ENCODE measurements at regions not wholly inside any gene's neighbourhood (a gene's known extent, or its start where the extent isn't known, plus 50 kb on each side); places are given as distances from the start of the nearest gene placed in this dataset.

GRCh38 chr11:35058669-35059434, 80.1 kb upstream of the CD44 start:
- H3K36me3 ChIP-seq (ENCODE audit: control insufficient read depth in 1 of 2, insufficient read depth in 2 of 2, low read length in 1 of 2): no peaks in the 10 kb centered on the region
- DNase-seq (no peak), ATAC-seq (ENCODE audit: low FRiP score) (no peak)
- intact Hi-C loops (cut with DNase I): no loop called here
- no peaks in the 10 kb centered on the region for H3K9me3 ChIP-seq (ENCODE audit: control insufficient read depth, low read length)
- H3K4me1 ChIP-seq (ENCODE audit: control insufficient read depth in 1 of 2, insufficient read depth in 2 of 2, low read length in 2 of 2): no peaks in the 10 kb centered on the region
- no peak overlapping the region for H3K27ac ChIP-seq (ENCODE audit: low read depth in 1 of 2, low read length in 2 of 2)
- 94% methylated on average over 5 of the region's 5 CpGs for WGBS, 2 donors
- H3K27me3 ChIP-seq (ENCODE audit: control insufficient read depth in 1 of 2, insufficient read depth in 2 of 2, low read length in 1 of 2): no peaks in the 10 kb centered on the region
- no peak overlapping the region for H3K4me3 ChIP-seq (ENCODE audit: low read length in 2 of 2)

GRCh38 chr11:35061516-35062440, 77.2 kb upstream of the CD44 start:
- DNase-seq (no peak), ATAC-seq (ENCODE audit: low FRiP score) (no peak)
- intact Hi-C loops (cut with DNase I): no loop called here
- Histone ChIP-seq H3K36me3 (ENCODE audit: control insufficient read depth in 1 of 2, insufficient read depth in 2 of 2, low read length in 1 of 2) (no peaks in the 10 kb centered on the region), H3K27ac (ENCODE audit: low read depth in 1 of 2, low read length in 2 of 2) (no peak overlapping the region), H3K4me3 (ENCODE audit: low read length in 2 of 2) (no peak overlapping the region), H3K27me3 (ENCODE audit: control insufficient read depth in 1 of 2, insufficient read depth in 2 of 2, low read length in 1 of 2) (no peaks in the 10 kb centered on the region), H3K9me3 (ENCODE audit: control insufficient read depth, low read length) (no peaks in the 10 kb centered on the region), H3K4me1 (ENCODE audit: control insufficient read depth in 1 of 2, insufficient read depth in 2 of 2, low read length in 2 of 2) (no peaks in the 10 kb centered on the region)
- 61 to 86% methylated on average over 5 of the region's 5 CpGs for WGBS, 2 donors

- Histone ChIP-seq H3K27ac (ENCODE audit: low read depth in 1 of 2, low read length in 2 of 2) (no peak overlapping the region), H3K4me3 (ENCODE audit: low read length in 2 of 2) (no peak overlapping the region), H3K9me3 (ENCODE audit: control insufficient read depth, low read length) (no peaks in the 10 kb centered on the region), H3K36me3 (ENCODE audit: control insufficient read depth in 1 of 2, insufficient read depth in 2 of 2, low read length in 1 of 2) (no peaks in the 10 kb centered on the region), H3K27me3 (ENCODE audit: control insufficient read depth in 1 of 2, insufficient read depth in 2 of 2, low read length in 1 of 2) (no peaks in the 10 kb centered on the region), H3K4me1 (ENCODE audit: control insufficient read depth in 1 of 2, insufficient read depth in 2 of 2, low read length in 2 of 2) (no peaks in the 10 kb centered on the region)
- DNase-seq (no peak), ATAC-seq (ENCODE audit: low FRiP score) (no peak)
- 97 to 98% methylated on average over 6 of the region's 6 CpGs for WGBS, 2 donors
- intact Hi-C loops (cut with DNase I): no loop called here
Observed at GRCh38 chr11:35063488-35063931, 75.5 kb upstream of the CD44 start.

- H3K4me1 ChIP-seq (ENCODE audit: control insufficient read depth in 1 of 2, insufficient read depth in 2 of 2, low read length in 2 of 2): no peaks in the 10 kb centered on the region
- H3K27me3 ChIP-seq (ENCODE audit: control insufficient read depth in 1 of 2, insufficient read depth in 2 of 2, low read length in 1 of 2): no peaks in the 10 kb centered on the region
- 90 to 91% methylated on average over 8 of the region's 8 CpGs for WGBS, 2 donors
- no peaks in the 10 kb centered on the region for H3K9me3 ChIP-seq (ENCODE audit: control insufficient read depth, low read length)
- ATAC-seq (ENCODE audit: low FRiP score): no peak
- no peaks in the 10 kb centered on the region for H3K36me3 ChIP-seq (ENCODE audit: control insufficient read depth in 1 of 2, insufficient read depth in 2 of 2, low read length in 1 of 2)
- H3K27ac ChIP-seq (ENCODE audit: low read depth in 1 of 2, low read length in 2 of 2): no peak overlapping the region
- H3K4me3 ChIP-seq (ENCODE audit: low read length in 2 of 2): no peak overlapping the region
- intact Hi-C loops (cut with DNase I): no loop called here
- DNase-seq: no peak
Observed at GRCh38 chr11:35064114-35064800, 74.7 kb upstream of the CD44 start.

- H3K27me3 ChIP-seq (ENCODE audit: control insufficient read depth in 1 of 2, insufficient read depth in 2 of 2, low read length in 1 of 2): no peaks in the 10 kb centered on the region
- no peaks in the 10 kb centered on the region for H3K4me1 ChIP-seq (ENCODE audit: control insufficient read depth in 1 of 2, insufficient read depth in 2 of 2, low read length in 2 of 2)
- no peaks in the 10 kb centered on the region for H3K9me3 ChIP-seq (ENCODE audit: control insufficient read depth, low read length)
- no peak for ATAC-seq (ENCODE audit: low FRiP score)
- no peaks in the 10 kb centered on the region for H3K36me3 ChIP-seq (ENCODE audit: control insufficient read depth in 1 of 2, insufficient read depth in 2 of 2, low read length in 1 of 2)
- intact Hi-C loops (cut with DNase I): no loop called here
- 9 to 13% methylated on average over 3 of the region's 3 CpGs for WGBS, 2 donors
- no peak overlapping the region for H3K27ac ChIP-seq (ENCODE audit: low read depth in 1 of 2, low read length in 2 of 2)
- H3K4me3 ChIP-seq (ENCODE audit: low read length in 2 of 2): no peak overlapping the region
- DNase-seq: no peak
Observed at GRCh38 chr11:35065566-35065965, 73.4 kb upstream of the CD44 start.

GRCh38 chr11:35066030-35066429, 72.9 kb upstream of the CD44 start:
- Histone ChIP-seq H3K4me1 (ENCODE audit: control insufficient read depth in 1 of 2, insufficient read depth in 2 of 2, low read length in 2 of 2) (no peaks in the 10 kb centered on the region), H3K27me3 (ENCODE audit: control insufficient read depth in 1 of 2, insufficient read depth in 2 of 2, low read length in 1 of 2) (no peaks in the 10 kb centered on the region), H3K36me3 (ENCODE audit: control insufficient read depth in 1 of 2, insufficient read depth in 2 of 2, low read length in 1 of 2) (no peaks in the 10 kb centered on the region), H3K27ac (ENCODE audit: low read depth in 1 of 2, low read length in 2 of 2) (no peak overlapping the region), H3K9me3 (ENCODE audit: control insufficient read depth, low read length) (no peaks in the 10 kb centered on the region), H3K4me3 (ENCODE audit: low read length in 2 of 2) (no peak overlapping the region)
- ATAC-seq (ENCODE audit: low FRiP score) (no peak), DNase-seq (no peak)
- intact Hi-C loops (cut with DNase I): no loop called here
- 87 to 92% methylated on average over 1 of the region's 1 CpG for WGBS, 2 donors

- Histone ChIP-seq H3K27ac (ENCODE audit: low read depth in 1 of 2, low read length in 2 of 2) (no peak overlapping the region), H3K27me3 (ENCODE audit: control insufficient read depth in 1 of 2, insufficient read depth in 2 of 2, low read length in 1 of 2) (no peaks in the 10 kb centered on the region), H3K9me3 (ENCODE audit: control insufficient read depth, low read length) (no peaks in the 10 kb centered on the region), H3K4me3 (ENCODE audit: low read length in 2 of 2) (no peak overlapping the region), H3K36me3 (ENCODE audit: control insufficient read depth in 1 of 2, insufficient read depth in 2 of 2, low read length in 1 of 2) (no peaks in the 10 kb centered on the region), H3K4me1 (ENCODE audit: control insufficient read depth in 1 of 2, insufficient read depth in 2 of 2, low read length in 2 of 2) (no peaks in the 10 kb centered on the region)
- WGBS, 2 donors: 93 to 94% methylated on average over 3 of the region's 3 CpGs
- intact Hi-C loops (cut with DNase I): no loop called here
- ATAC-seq (ENCODE audit: low FRiP score): no peak
- no peak for DNase-seq
Observed at GRCh38 chr11:35066783-35067423, 72.1 kb upstream of the CD44 start.

- Histone ChIP-seq H3K27ac (ENCODE audit: low read depth in 1 of 2, low read length in 2 of 2) (no peak overlapping the region), H3K36me3 (ENCODE audit: control insufficient read depth in 1 of 2, insufficient read depth in 2 of 2, low read length in 1 of 2) (no peaks in the 10 kb centered on the region), H3K4me3 (ENCODE audit: low read length in 2 of 2) (no peak overlapping the region), H3K27me3 (ENCODE audit: control insufficient read depth in 1 of 2, insufficient read depth in 2 of 2, low read length in 1 of 2) (no peaks in the 10 kb centered on the region), H3K4me1 (ENCODE audit: control insufficient read depth in 1 of 2, insufficient read depth in 2 of 2, low read length in 2 of 2) (peaks cover 0 to 3% of the 10 kb centered on the region in 2 donors), H3K9me3 (ENCODE audit: control insufficient read depth, low read length) (no peaks in the 10 kb centered on the region)
- ATAC-seq (ENCODE audit: low FRiP score) (no peak), DNase-seq (no peak)
- intact Hi-C loops (cut with DNase I): no loop called here
- 86 to 95% methylated on average over 1 of the region's 1 CpG for WGBS, 2 donors
Observed at GRCh38 chr11:35071722-35072121, 67.2 kb upstream of the CD44 start.

Data from aorta (tissue), 5 donors.